ENCODE measurements at regions not wholly inside any gene's neighbourhood (a gene's known extent, or its start where the extent isn't known, plus 50 kb on each side); places are given as distances from the start of the nearest gene placed in this dataset.

DNA sequence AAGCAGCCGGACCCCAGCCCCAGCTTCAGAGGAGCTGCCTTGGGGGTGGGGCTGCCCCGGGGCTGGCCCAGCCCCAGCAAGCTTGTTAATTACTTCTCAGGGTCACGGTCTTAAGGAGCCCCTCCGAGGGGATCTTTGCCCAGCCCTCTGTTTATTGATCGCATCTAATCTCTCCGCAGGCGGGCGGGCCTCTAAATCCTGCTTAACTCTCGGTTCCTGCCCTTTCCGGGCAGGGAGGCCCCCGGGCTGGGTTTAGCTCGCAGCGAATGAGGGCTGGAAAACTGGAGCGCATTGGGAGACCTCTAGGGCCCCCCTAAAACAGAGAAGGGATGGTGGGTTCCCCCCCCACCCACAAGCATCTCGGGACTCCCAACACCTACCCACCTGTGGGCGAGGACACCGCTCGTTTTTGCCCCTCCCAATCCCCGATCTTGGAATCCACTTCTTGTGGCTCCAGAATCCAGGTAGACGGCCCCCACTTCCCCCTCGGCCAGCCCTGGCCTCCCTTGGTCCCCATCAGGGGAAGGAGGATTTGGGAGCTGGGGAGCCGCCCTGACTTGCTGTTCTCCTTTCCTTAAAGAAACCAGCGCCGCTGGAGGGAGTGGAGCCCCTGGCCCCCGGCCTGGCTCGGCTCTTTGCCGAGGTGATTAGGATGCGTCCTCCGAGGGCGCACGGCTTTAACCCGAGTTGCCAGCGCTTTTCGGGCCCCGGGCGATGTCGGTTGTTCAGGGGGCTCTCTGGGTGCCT, 59.5 kb upstream of the ADGRL1 start:
- no peak for TF ChIP-seq EZH2 (IDR thresholded peaks at IDR 0.05)
- no peak for TF ChIP-seq POLR2AphosphoS5 (IDR thresholded peaks at IDR 0.05; ENCODE audit: borderline replicate concordance, low read depth, low read length)
- no peak for TF ChIP-seq FOXP2 (optimal IDR thresholded peaks at IDR 0.05; ENCODE audit: control extremely low read depth, extremely low read length, insufficient read depth)

Data from SK-N-MC (cell line).